ENCODE measurements at regions not wholly inside any gene's neighbourhood (a gene's known extent, or its start where the extent isn't known, plus 50 kb on each side); places are given as distances from the start of the nearest gene placed in this dataset.

- TF ChIP-seq CTCF (IDR thresholded peaks at IDR 0.05) (no peak), POLR2A (IDR thresholded peaks at IDR 0.05) (no peak), EP300 (IDR thresholded peaks at IDR 0.05) (no peak)
These were observed 81.2 kb upstream of the SNTG2 start for GRCh38 chr2:869357-869871.
